ENCODE measurements at regions not wholly inside any gene's neighbourhood (a gene's known extent, or its start where the extent isn't known, plus 50 kb on each side); places are given as distances from the start of the nearest gene placed in this dataset.

DNA sequence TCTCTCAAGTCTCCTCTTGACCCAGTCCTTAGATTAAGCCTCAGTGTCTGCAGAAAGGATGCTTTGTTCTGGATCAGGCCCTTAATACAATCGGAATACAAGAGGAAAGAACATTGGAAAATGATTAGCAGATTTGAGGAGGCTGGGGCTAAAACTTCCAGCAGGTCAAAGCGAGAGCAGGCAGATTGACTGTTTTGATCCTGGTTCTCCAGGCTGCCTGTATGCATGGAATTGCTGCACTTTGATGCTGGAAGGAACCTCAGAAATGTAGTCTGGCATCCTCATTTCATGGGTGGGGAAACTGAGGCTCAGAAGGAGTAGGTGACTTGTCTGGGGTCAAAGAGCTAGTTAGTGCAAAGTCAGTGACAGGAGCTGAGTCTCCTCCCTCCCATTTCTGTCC is 202.8 kb downstream of the EMX2 start:
- Histone ChIP-seq H3K4me3 (no peak overlapping the region), H3K4me2 (no peak overlapping the region), H3K27ac (no peak overlapping the region), H3K9me3 (no peaks in the 10 kb centered on the region), H3K4me1 (no peaks in the 10 kb centered on the region)
- CTCF ChIA-PET: no interaction called here
- POLR2A ChIA-PET: no interaction called here
- FAIRE-seq: no peak
- no peak for ATAC-seq
- DNase-seq (ENCODE audit: low read depth in 1 of 2, low spot score in 1 of 2): no peak
- TF ChIP-seq ZC3H11A (IDR thresholded peaks at IDR 0.05) (no peak), RCOR1 (IDR thresholded peaks at IDR 0.05; ENCODE audit: low read depth, low read length) (no peak)
- TF ChIP-seq, protein P1, sequence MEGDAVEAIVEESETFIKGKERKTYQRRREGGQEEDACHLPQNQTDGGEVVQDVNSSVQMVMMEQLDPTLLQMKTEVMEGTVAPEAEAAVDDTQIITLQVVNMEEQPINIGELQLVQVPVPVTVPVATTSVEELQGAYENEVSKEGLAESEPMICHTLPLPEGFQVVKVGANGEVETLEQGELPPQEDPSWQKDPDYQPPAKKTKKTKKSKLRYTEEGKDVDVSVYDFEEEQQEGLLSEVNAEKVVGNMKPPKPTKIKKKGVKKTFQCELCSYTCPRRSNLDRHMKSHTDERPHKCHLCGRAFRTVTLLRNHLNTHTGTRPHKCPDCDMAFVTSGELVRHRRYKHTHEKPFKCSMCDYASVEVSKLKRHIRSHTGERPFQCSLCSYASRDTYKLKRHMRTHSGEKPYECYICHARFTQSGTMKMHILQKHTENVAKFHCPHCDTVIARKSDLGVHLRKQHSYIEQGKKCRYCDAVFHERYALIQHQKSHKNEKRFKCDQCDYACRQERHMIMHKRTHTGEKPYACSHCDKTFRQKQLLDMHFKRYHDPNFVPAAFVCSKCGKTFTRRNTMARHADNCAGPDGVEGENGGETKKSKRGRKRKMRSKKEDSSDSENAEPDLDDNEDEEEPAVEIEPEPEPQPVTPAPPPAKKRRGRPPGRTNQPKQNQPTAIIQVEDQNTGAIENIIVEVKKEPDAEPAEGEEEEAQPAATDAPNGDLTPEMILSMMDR (IDR thresholded peaks at IDR 0.05): no peak
- TF ChIP-seq, protein P2, sequence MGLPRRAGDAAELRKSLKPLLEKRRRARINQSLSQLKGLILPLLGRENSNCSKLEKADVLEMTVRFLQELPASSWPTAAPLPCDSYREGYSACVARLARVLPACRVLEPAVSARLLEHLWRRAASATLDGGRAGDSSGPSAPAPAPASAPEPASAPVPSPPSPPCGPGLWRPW (IDR thresholded peaks at IDR 0.05): no peak
- 20% methylated on average over 2 of the region's 2 CpGs for WGBS (ENCODE audit: missing lambda C conversion rate)

DNA sequence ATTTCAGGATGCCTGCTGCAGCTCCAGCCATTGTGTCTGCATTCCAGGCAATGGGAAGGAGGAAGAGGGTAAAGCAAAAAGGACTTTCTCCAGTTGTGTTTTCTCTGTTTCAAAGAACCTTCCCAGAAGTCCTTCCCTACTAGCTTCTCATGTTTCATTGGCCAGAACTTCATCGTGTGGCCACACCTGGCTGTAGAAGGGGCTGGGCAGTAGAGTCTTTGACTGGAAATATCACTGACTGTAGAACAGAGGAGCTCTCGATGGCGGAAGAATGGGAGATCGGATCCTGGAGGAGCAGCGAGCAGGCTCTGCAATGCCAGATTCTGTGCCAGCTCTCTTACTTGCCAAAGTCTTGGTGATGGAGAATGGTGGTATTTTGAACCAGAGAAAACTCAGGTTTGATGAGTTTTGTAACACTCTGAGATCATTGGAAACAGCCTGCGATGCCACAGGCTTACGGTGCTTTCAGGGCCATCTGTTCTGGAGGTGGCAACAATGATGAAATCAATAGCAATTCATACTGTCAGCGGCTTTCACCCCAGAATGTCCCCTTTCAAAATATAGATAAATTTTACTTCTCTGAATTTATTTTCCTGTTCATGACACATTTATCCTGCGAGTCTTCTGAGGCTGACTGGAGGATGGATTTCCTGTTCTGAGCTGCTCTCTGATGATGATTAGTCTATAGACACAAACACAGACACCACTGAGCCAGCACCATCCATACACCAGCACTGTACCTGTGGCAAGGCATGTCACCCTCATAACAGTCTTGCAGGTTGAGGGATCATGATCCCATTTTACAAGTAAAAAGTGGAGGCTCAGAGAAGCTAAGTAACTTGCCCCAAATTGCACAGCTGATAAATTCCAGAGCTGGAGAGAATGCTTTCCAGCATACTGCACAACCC is 204.2 kb downstream of the EMX2 start:
- WGBS (ENCODE audit: missing lambda C conversion rate): 41% methylated on average over 9 of the region's 9 CpGs
- ATAC-seq: no peak

More for the DNA sequence above, 204.2 kb downstream of the EMX2 start:
- FAIRE-seq (no peak), DNase-seq (ENCODE audit: low read depth in 1 of 2, low spot score in 1 of 2) (no peak)
- Histone ChIP-seq H3K27ac (no peak overlapping the region), H3K9me3 (no peaks in the 10 kb centered on the region), H3K4me1 (no peaks in the 10 kb centered on the region), H3K4me2 (no peak overlapping the region), H3K4me3 (no peak overlapping the region)
- no peak for TF ChIP-seq ZFP36 (IDR thresholded peaks at IDR 0.05; ENCODE audit: borderline replicate concordance, partially characterized antibody)
- TF ChIP-seq EHMT2 (IDR thresholded peaks at IDR 0.05; ENCODE audit: low read depth): no peak
- no peak for TF ChIP-seq CHD2 (IDR thresholded peaks at IDR 0.05; ENCODE audit: low read length, partially characterized antibody)
- TF ChIP-seq, protein P3, sequence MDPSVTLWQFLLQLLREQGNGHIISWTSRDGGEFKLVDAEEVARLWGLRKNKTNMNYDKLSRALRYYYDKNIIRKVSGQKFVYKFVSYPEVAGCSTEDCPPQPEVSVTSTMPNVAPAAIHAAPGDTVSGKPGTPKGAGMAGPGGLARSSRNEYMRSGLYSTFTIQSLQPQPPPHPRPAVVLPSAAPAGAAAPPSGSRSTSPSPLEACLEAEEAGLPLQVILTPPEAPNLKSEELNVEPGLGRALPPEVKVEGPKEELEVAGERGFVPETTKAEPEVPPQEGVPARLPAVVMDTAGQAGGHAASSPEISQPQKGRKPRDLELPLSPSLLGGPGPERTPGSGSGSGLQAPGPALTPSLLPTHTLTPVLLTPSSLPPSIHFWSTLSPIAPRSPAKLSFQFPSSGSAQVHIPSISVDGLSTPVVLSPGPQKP (IDR thresholded peaks at IDR 0.05; ENCODE audit: low read depth, low read length): no peak
- TF ChIP-seq SMC3 (IDR thresholded peaks at IDR 0.05): no peak
- no peak for TF ChIP-seq ESRRA (IDR thresholded peaks at IDR 0.05; ENCODE audit: borderline replicate concordance, low read length)
- TF ChIP-seq, protein P4, sequence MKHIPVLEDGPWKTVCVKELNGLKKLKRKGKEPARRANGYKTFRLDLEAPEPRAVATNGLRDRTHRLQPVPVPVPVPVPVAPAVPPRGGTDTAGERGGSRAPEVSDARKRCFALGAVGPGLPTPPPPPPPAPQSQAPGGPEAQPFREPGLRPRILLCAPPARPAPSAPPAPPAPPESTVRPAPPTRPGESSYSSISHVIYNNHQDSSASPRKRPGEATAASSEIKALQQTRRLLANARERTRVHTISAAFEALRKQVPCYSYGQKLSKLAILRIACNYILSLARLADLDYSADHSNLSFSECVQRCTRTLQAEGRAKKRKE (CRISPR knock-in tag; IDR thresholded peaks at IDR 0.05; ENCODE audit: low read depth): no peak
- TF ChIP-seq CBX8 (IDR thresholded peaks at IDR 0.05): no peak
- no peak for TF ChIP-seq ZSCAN20 (CRISPR knock-in tag; IDR thresholded peaks at IDR 0.05)
- TF ChIP-seq, protein P5, sequence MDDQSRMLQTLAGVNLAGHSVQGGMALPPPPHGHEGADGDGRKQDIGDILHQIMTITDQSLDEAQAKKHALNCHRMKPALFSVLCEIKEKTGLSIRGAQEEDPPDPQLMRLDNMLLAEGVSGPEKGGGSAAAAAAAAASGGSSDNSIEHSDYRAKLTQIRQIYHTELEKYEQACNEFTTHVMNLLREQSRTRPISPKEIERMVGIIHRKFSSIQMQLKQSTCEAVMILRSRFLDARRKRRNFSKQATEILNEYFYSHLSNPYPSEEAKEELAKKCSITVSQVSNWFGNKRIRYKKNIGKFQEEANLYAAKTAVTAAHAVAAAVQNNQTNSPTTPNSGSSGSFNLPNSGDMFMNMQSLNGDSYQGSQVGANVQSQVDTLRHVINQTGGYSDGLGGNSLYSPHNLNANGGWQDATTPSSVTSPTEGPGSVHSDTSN (IDR thresholded peaks at IDR 0.05): no peak
- no peak for TF ChIP-seq CHD4 (IDR thresholded peaks at IDR 0.05; ENCODE audit: borderline replicate concordance)
- no peak for TF ChIP-seq BHLHE40 (IDR thresholded peaks at IDR 0.05; ENCODE audit: low read depth, low read length)
- TF ChIP-seq, protein P6, sequence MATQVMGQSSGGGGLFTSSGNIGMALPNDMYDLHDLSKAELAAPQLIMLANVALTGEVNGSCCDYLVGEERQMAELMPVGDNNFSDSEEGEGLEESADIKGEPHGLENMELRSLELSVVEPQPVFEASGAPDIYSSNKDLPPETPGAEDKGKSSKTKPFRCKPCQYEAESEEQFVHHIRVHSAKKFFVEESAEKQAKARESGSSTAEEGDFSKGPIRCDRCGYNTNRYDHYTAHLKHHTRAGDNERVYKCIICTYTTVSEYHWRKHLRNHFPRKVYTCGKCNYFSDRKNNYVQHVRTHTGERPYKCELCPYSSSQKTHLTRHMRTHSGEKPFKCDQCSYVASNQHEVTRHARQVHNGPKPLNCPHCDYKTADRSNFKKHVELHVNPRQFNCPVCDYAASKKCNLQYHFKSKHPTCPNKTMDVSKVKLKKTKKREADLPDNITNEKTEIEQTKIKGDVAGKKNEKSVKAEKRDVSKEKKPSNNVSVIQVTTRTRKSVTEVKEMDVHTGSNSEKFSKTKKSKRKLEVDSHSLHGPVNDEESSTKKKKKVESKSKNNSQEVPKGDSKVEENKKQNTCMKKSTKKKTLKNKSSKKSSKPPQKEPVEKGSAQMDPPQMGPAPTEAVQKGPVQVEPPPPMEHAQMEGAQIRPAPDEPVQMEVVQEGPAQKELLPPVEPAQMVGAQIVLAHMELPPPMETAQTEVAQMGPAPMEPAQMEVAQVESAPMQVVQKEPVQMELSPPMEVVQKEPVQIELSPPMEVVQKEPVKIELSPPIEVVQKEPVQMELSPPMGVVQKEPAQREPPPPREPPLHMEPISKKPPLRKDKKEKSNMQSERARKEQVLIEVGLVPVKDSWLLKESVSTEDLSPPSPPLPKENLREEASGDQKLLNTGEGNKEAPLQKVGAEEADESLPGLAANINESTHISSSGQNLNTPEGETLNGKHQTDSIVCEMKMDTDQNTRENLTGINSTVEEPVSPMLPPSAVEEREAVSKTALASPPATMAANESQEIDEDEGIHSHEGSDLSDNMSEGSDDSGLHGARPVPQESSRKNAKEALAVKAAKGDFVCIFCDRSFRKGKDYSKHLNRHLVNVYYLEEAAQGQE (IDR thresholded peaks at IDR 0.05): no peak
- TF ChIP-seq MYC (IDR thresholded peaks at IDR 0.05; ENCODE audit: borderline replicate concordance, low read length): no peak
- TF ChIP-seq HDAC2 (IDR thresholded peaks at IDR 0.05): no peak
- TF ChIP-seq POLR2AphosphoS2 (conservative IDR thresholded peaks at IDR 0.05; ENCODE audit: low read length): no peak
- no peak for TF ChIP-seq FOSB (CRISPR knock-in tag; IDR thresholded peaks at IDR 0.05)
- CTCF ChIA-PET: interaction anchor here (0.6 to 1.0 kb wide), 2 partner anchors 8 to 157 kb away, joined by 5 to 6 read pairs; no protein-coding TSS in a partner anchor
- POLR2A ChIA-PET: no interaction called here

Data from A549 (cell line).